ENCODE measurements at regions not wholly inside any gene's neighbourhood (a gene's known extent, or its start where the extent isn't known, plus 50 kb on each side); places are given as distances from the start of the nearest gene placed in this dataset.

GRCh38 chr10:88062798-88063472 lies 199.5 kb downstream of the PTEN start:
- TF ChIP-seq CTCF (conservative IDR thresholded peaks at IDR 0.05 in 1 of 2, IDR thresholded peaks at IDR 0.05 in 1 of 2; ENCODE audit: low read depth in 1 of 2, low read length in 2 of 2), result no peak
- no peak for TF ChIP-seq EZH2 (IDR thresholded peaks at IDR 0.05; ENCODE audit: low read length, missing control alignments)
